Upper lobe of left lung (tissue), 4 donors: ENCODE measurements at regions not wholly inside any gene's neighbourhood (a gene's known extent, or its start where the extent isn't known, plus 50 kb on each side); places are given as distances from the start of the nearest gene placed in this dataset.

Experiments
- EP300 ChIP-seq, 4 donors: sonication (generic); formaldehyde crosslinking; IDR thresholded peaks; one replicate each; pipeline ENCODE4 v1.5.1; 2017; ENCODE audit warnings: antibody characterized with exemption in 4 of 4, control low read depth in 2 of 4
- POLR2A ChIP-seq, 4 donors: fragments of 450-650 bp; IDR thresholded peaks; one replicate each; pipeline ENCODE4 v1.5.1; 2016 to 2017; ENCODE audit warnings: antibody characterized with exemption in 4 of 4, mild to moderate bottlenecking in 2 of 4
- POLR2AphosphoS5 ChIP-seq, 2 donors: sonication (generic); formaldehyde crosslinking; IDR thresholded peaks; one replicate each; pipeline ENCODE4 v1.5.1; 2017; ENCODE audit warnings: antibody characterized with exemption in 2 of 2
- TF ChIP-seq, protein P1 (sequence below), 6 experiments: fragments of 450-650 bp in 4 of 6; fragments of 200-600 bp in 2 of 6; sonication (generic) in 2 of 6; IDR thresholded peaks; one replicate each; pipeline ENCODE4 v1.5.1; 2016 to 2019; ENCODE audit warnings: antibody characterized with exemption in 6 of 6

GRCh38 chr20:52017669-52018317, 173.8 kb downstream of the ZFP64 start:
- TF ChIP-seq, protein P1, sequence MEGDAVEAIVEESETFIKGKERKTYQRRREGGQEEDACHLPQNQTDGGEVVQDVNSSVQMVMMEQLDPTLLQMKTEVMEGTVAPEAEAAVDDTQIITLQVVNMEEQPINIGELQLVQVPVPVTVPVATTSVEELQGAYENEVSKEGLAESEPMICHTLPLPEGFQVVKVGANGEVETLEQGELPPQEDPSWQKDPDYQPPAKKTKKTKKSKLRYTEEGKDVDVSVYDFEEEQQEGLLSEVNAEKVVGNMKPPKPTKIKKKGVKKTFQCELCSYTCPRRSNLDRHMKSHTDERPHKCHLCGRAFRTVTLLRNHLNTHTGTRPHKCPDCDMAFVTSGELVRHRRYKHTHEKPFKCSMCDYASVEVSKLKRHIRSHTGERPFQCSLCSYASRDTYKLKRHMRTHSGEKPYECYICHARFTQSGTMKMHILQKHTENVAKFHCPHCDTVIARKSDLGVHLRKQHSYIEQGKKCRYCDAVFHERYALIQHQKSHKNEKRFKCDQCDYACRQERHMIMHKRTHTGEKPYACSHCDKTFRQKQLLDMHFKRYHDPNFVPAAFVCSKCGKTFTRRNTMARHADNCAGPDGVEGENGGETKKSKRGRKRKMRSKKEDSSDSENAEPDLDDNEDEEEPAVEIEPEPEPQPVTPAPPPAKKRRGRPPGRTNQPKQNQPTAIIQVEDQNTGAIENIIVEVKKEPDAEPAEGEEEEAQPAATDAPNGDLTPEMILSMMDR (IDR thresholded peaks at IDR 0.05), result no peak
- TF ChIP-seq EP300 (IDR thresholded peaks at IDR 0.05) (no peak), POLR2A (IDR thresholded peaks at IDR 0.05) (no peak), POLR2AphosphoS5 (IDR thresholded peaks at IDR 0.05) (no peak)
